ENCODE measurements at regions not wholly inside any gene's neighbourhood (a gene's known extent, or its start where the extent isn't known, plus 50 kb on each side); places are given as distances from the start of the nearest gene placed in this dataset.

GRCh38 chr5:18457255-18457654 is 823.0 kb downstream of the TAF11L14 start:
- no peak for TF ChIP-seq ZBTB40 (IDR thresholded peaks at IDR 0.05)
- TF ChIP-seq ZBTB40 (CRISPR knock-in tag; IDR thresholded peaks at IDR 0.05) = no peak
- no peak for TF ChIP-seq ZNF468 (CRISPR knock-in tag; IDR thresholded peaks at IDR 0.05)
- TF ChIP-seq ATF3 (CRISPR knock-in tag; IDR thresholded peaks at IDR 0.05) = no peak
- TF ChIP-seq ZFP36 (IDR thresholded peaks at IDR 0.05; ENCODE audit: borderline replicate concordance, low read depth, low read length, partially characterized antibody) = no peak
- TF ChIP-seq NR2F1 (CRISPR knock-in tag; IDR thresholded peaks at IDR 0.05) = no peak
- no peak for TF ChIP-seq ZNF3 (CRISPR knock-in tag; IDR thresholded peaks at IDR 0.05)
- no peak for TF ChIP-seq U2AF1 (optimal IDR thresholded peaks at IDR 0.05; ENCODE audit: low read depth, low read length)
- TF ChIP-seq HOMEZ (CRISPR knock-in tag; IDR thresholded peaks at IDR 0.05; ENCODE audit: low read depth) = no peak
- no peak for TF ChIP-seq SMC3 (IDR thresholded peaks at IDR 0.05; ENCODE audit: low read length)

All from HepG2 (cell line).